Mucosa of descending colon (tissue), 3 donors: ENCODE measurements at regions not wholly inside any gene's neighbourhood (a gene's known extent, or its start where the extent isn't known, plus 50 kb on each side); places are given as distances from the start of the nearest gene placed in this dataset.

Experiments used
- ATAC-seq: fragments of 200-7000 bp; cut with Tn5 transposase; one replicate; pipeline ENCODE4 v1.9.1; 2020; ENCODE audit warnings: mild to moderate bottlenecking, moderate library complexity
- DNase-seq, 3 donors: peaks; one replicate each; pipeline ENCODE4 v3.0.0-alpha.2; 2020
- H3K36me3 ChIP-seq: fragments of 200-600 bp; one replicate; pipeline ENCODE4 v1.8.0; 2021; ENCODE audit warnings: low read depth, mild to moderate bottlenecking
- H3K4me1 ChIP-seq: fragments of 200-600 bp; one replicate; pipeline ENCODE4 v1.8.0; 2021; ENCODE audit warnings: low read depth, mild to moderate bottlenecking
- H3K4me3 ChIP-seq: fragments of 200-600 bp; one replicate; pipeline ENCODE4 v1.8.0; 2021; ENCODE audit warnings: mild to moderate bottlenecking
- H3K9me3 ChIP-seq: fragments of 200-600 bp; one replicate; pipeline ENCODE4 v1.8.0; 2021; ENCODE audit warnings: mild to moderate bottlenecking
- intact Hi-C, 2 donors: fragments of 100-400 bp; cut with DNase I in 1 of 2; cut with micrococcal nuclease in 1 of 2; formaldehyde crosslinking; loops; one replicate each; pipeline versions ENCODE4 v1.11.0 to v1.11.1; 2022; cut with DNase I, micrococcal nuclease
- TF ChIP-seq, protein P1 (sequence below): fragments of 200-600 bp; IDR thresholded peaks from one replicate; pipeline ENCODE4 v1.8.0; 2022; ENCODE audit warnings: antibody characterized with exemption, mild to moderate bottlenecking
- donor health status: DM: no; HTN: no; CAD: no; lungs with moderate emphysema.
- donor health status: DM: no; HTN: no; CAD: no.
- donor health status: DM: no; HTN: yes; CAD: no.

DNA sequence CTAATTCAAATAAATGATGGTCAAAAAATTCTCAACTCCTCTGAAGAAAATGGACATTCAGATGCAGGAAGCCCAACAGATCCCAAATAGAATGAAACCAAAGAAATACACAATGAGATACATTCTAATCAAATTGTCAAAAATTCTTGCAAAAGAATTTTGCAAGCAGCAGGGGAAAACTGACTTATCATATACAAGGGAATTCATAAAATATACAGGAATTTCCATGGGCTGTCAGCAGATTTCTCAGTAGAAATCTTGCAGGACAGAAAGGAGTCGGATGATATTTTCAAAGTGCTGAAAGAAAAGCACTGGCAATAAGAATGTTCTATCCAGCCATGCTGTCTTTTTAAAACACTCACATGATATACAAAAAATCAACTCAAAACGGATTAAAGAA lies 194.6 kb upstream of the ZC3H12C start:
- no peak overlapping the region for H3K4me3 ChIP-seq
- DNase-seq (no peak), ATAC-seq (no peak)
- no peaks in the 10 kb centered on the region for H3K36me3 ChIP-seq
- H3K4me1 ChIP-seq: no peaks in the 10 kb centered on the region
- peaks cover 8% of the 10 kb centered on the region for H3K9me3 ChIP-seq
- TF ChIP-seq, protein P1, sequence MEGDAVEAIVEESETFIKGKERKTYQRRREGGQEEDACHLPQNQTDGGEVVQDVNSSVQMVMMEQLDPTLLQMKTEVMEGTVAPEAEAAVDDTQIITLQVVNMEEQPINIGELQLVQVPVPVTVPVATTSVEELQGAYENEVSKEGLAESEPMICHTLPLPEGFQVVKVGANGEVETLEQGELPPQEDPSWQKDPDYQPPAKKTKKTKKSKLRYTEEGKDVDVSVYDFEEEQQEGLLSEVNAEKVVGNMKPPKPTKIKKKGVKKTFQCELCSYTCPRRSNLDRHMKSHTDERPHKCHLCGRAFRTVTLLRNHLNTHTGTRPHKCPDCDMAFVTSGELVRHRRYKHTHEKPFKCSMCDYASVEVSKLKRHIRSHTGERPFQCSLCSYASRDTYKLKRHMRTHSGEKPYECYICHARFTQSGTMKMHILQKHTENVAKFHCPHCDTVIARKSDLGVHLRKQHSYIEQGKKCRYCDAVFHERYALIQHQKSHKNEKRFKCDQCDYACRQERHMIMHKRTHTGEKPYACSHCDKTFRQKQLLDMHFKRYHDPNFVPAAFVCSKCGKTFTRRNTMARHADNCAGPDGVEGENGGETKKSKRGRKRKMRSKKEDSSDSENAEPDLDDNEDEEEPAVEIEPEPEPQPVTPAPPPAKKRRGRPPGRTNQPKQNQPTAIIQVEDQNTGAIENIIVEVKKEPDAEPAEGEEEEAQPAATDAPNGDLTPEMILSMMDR: no peak
- intact Hi-C loops: no loop called here

- Histone ChIP-seq H3K9me3 (peaks cover 8% of the 10 kb centered on the region), H3K4me1 (no peaks in the 10 kb centered on the region), H3K4me3 (no peak overlapping the region), H3K36me3 (no peaks in the 10 kb centered on the region)
- DNase-seq (no peak), ATAC-seq (no peak)
- intact Hi-C loops: no loop called here
- TF ChIP-seq, protein P1: no peak
Observed at GRCh38 chr11:109902764-109903433, 190.3 kb upstream of the ZC3H12C start.

GRCh38 chr11:109911488-109911887 lies 181.7 kb upstream of the ZC3H12C start:
- Histone ChIP-seq H3K9me3 (no peaks in the 10 kb centered on the region), H3K4me3 (no peak overlapping the region), H3K36me3 (no peaks in the 10 kb centered on the region), H3K4me1 (no peaks in the 10 kb centered on the region)
- ATAC-seq: no peak
- TF ChIP-seq, protein P1: no peak
- DNase-seq: no peak
- intact Hi-C loops: no loop called here

DNA sequence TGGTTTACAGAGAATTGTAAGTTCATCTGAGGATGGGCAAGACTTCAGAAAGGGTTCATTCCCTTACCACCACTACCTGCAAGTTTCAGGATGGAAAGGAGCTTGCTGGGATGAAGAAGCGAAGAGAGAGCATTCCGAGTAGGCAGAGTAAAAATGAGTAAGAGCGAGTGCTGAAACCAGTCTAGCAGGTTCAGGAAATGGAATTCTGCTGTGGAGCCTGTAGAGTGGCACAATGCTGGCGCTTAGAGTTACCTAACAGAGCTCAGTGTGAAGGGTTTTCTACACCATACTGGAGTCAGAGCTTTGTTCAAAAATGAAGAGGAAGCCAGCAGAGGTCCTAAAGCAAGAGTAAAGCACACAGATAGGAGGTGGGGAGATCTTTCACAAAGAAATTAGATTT lies 179.2 kb upstream of the ZC3H12C start:
- intact Hi-C loops: no loop called here
- TF ChIP-seq, protein P1: no peak
- no peak for ATAC-seq

DNA sequence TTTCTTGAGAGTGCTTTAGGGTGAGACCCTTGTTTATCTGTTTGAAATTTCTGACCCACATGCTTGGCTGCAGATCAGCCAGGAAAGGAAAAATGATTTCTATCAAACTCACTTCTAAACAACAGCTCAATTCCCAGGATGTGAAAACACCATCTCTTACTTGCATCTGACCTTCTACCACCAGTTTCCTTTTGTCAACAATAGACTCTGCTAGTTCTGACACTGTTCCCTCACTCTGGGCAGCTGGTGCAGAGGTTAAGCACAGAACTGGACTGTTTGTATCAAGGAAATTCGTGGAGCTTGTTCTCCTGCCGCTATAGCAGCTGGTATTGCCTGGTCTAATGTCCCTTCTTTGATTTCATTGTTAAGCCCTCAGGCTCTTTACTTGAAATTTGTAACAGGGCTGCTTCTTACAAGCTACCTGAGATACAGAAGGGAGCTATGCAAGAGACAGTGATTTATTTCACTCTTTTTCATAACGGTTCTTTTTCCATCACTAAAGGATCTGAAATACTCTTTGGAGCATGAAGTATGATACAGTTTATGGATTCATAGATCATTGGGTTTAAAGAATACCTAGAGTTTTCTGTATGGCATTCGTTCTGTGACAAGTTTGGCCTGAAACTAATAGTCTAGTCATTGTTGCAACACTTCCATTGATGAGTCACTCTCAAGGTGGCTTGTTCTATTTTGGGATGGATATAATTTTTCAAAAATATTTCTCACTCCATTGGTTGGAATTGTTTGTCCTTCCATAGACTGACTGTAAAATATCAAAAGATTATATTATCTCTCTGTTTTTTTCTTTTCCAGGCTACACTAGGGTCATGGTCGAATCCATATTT lies 178.2 kb upstream of the ZC3H12C start:
- H3K4me1 ChIP-seq: no peaks in the 10 kb centered on the region
- intact Hi-C loops: no loop called here
- ATAC-seq (no peak), DNase-seq (no peak)
- H3K9me3 ChIP-seq: no peaks in the 10 kb centered on the region
- no peak overlapping the region for H3K4me3 ChIP-seq
- TF ChIP-seq, protein P1: no peak
- no peaks in the 10 kb centered on the region for H3K36me3 ChIP-seq

More for the DNA sequence above, 179.2 kb upstream of the ZC3H12C start:
- H3K36me3 ChIP-seq: no peaks in the 10 kb centered on the region
- H3K9me3 ChIP-seq: no peaks in the 10 kb centered on the region
- no peaks in the 10 kb centered on the region for H3K4me1 ChIP-seq
- H3K4me3 ChIP-seq: no peak overlapping the region
- no peak for DNase-seq
